Esophagus muscularis mucosa (tissue), 4 donors: ENCODE measurements at regions not wholly inside any gene's neighbourhood (a gene's known extent, or its start where the extent isn't known, plus 50 kb on each side); places are given as distances from the start of the nearest gene placed in this dataset.

Source experiments
- DNase-seq: peaks from one replicate; pipeline ENCODE4 v3.0.0-alpha.2; 2017; ENCODE audit errors: extremely low spot score
- H3K27ac ChIP-seq, 4 donors: fragments of 200-600 bp; sonication (generic); replicated peaks in 1 of 4; 1 replicate in 3 of 4; 2 replicates in 1 of 4; pipeline ENCODE4 v1.5.1; 2016 to 2019; ENCODE audit warnings: mild to moderate bottlenecking in 1 of 4
- H3K27me3 ChIP-seq, 4 donors: fragments of 200-600 bp; sonication (generic); one replicate each; pipeline versions ENCODE4 v1.5.1 to v1.6.0; 2016 to 2019
- H3K36me3 ChIP-seq, 4 donors: fragments of 200-600 bp; sonication (generic); one replicate each; pipeline ENCODE4 v1.5.1; 2016 to 2019
- H3K4me1 ChIP-seq, 4 donors: fragments of 200-600 bp; sonication (generic); one replicate each; pipeline ENCODE4 v1.5.1; 2016 to 2019
- H3K4me3 ChIP-seq, 4 donors: fragments of 200-600 bp; sonication (generic); 1 replicate in 2 of 4; 2 replicates in 2 of 4; pipeline ENCODE4 v1.5.1; 2016 to 2019; ENCODE audit warnings: mild to moderate bottlenecking in 4 of 4, moderate library complexity in 1 of 4
- H3K9me3 ChIP-seq, 4 donors: fragments of 200-600 bp; sonication (generic); 1 replicate in 3 of 4; 2 replicates in 1 of 4; pipeline ENCODE4 v1.5.1; 2016 to 2019
- CTCF ChIP-seq, 3 experiments: fragments of 200-600 bp in 2 of 3; fragments of 450-650 bp in 1 of 3; sonication (generic) in 2 of 3; IDR thresholded peaks; one replicate each; pipeline ENCODE4 v1.5.1; 2017 to 2019; ENCODE audit warnings: antibody characterized with exemption in 3 of 3, mild to moderate bottlenecking in 2 of 3, moderate library complexity in 1 of 3
- EP300 ChIP-seq: sonication (generic); formaldehyde crosslinking; IDR thresholded peaks from one replicate; pipeline ENCODE4 v1.6.1; 2017; ENCODE audit warnings: antibody characterized with exemption
- POLR2A ChIP-seq: fragments of 450-650 bp; IDR thresholded peaks from one replicate; pipeline ENCODE4 v1.6.1; 2017; ENCODE audit warnings: antibody characterized with exemption, moderate library complexity, mild to moderate bottlenecking, low read depth
- POLR2AphosphoS5 ChIP-seq, 2 donors: sonication (generic); formaldehyde crosslinking; IDR thresholded peaks; one replicate each; pipeline ENCODE4 v1.6.1; 2017; ENCODE audit warnings: antibody characterized with exemption in 2 of 2
- WGBS: methylation state at CpG from one replicate; pipeline ENCODE4 v1.1.5; 2018; 5-methylcytosine and 5-hydroxymethylcytosine counted together
- intact Hi-C: fragments of 100-400 bp; cut with DNase I; formaldehyde crosslinking; loops from one replicate; pipeline ENCODE4 v1.15.1; 2023

GRCh38 chr7:14959339-14959738 is 56.8 kb upstream of the DGKB start:
- Histone ChIP-seq H3K4me3 (no peak overlapping the region), H3K4me1 (no peaks in the 10 kb centered on the region), H3K9me3 (no peaks in the 10 kb centered on the region), H3K27ac (no peak overlapping the region), H3K36me3 (no peaks in the 10 kb centered on the region), H3K27me3 (no peaks in the 10 kb centered on the region)
- TF ChIP-seq POLR2A = no peak
- no peak for TF ChIP-seq EP300
- TF ChIP-seq POLR2AphosphoS5 (IDR thresholded peaks at IDR 0.05) = no peak
- no peak for TF ChIP-seq CTCF (IDR thresholded peaks at IDR 0.05)
- DNase-seq = no peak
- intact Hi-C loops = no loop called here

GRCh38 chr7:14954035-14954434 is 51.5 kb upstream of the DGKB start:
- intact Hi-C loops = no loop called here
- no peaks in the 10 kb centered on the region for H3K27me3 ChIP-seq
- no peaks in the 10 kb centered on the region for H3K9me3 ChIP-seq
- H3K27ac ChIP-seq = no peak overlapping the region
- H3K36me3 ChIP-seq = no peaks in the 10 kb centered on the region
- WGBS = 60% methylated on average over 3 of the region's 3 CpGs
- no peak for DNase-seq
- TF ChIP-seq POLR2AphosphoS5 (IDR thresholded peaks at IDR 0.05) = no peak
- TF ChIP-seq POLR2A = no peak
- no peak for TF ChIP-seq CTCF (IDR thresholded peaks at IDR 0.05)
- H3K4me3 ChIP-seq = no peak overlapping the region
- H3K4me1 ChIP-seq = no peaks in the 10 kb centered on the region
